A549 (cell line): ENCODE measurements at regions not wholly inside any gene's neighbourhood (a gene's known extent, or its start where the extent isn't known, plus 50 kb on each side); places are given as distances from the start of the nearest gene placed in this dataset.

ENCODE experiments used
- ATAC-seq, 2 experiments: fragments of 200-7000 bp in 1 of 2; fragments of >200 bp in 1 of 2; cut with Nextera tagmentation in 1 of 2; cut with Tn5 transposase in 1 of 2; 3 replicates each; pipeline versions ENCODE4 v1.8.0 to v1.9.1; 2018 to 2020; ENCODE audit warnings: mild to moderate bottlenecking in 1 of 2, moderate library complexity in 1 of 2
- CTCF ChIA-PET: fragments of 300-600 bp; sonication (Branson Sonifier 250); formaldehyde crosslinking; extraction: SDS; loops from one replicate; lab custom pipeline; 2021; ENCODE audit warnings: antibody characterized with exemption, inconsistent platforms; lab: Yijun Ruan, JAX
- POLR2A ChIA-PET: fragments of 350-600 bp; formaldehyde crosslinking; extraction: SDS; loops from one replicate; lab custom pipeline; 2021; ENCODE audit warnings: antibody characterized with exemption, inconsistent platforms; lab: Yijun Ruan, JAX
- DNase-seq, 2 experiments: peaks; one replicate each; pipeline versions ENCODE4 v3.0.0 to v3.0.0-alpha.2; 2011 to 2016; ENCODE audit warnings: low read depth in 1 of 2, low spot score in 1 of 2
- FAIRE-seq: peaks from 2 replicates; lab custom pipeline; 2011; peaks lifted over from hg19 to GRCh38; lab: Jason Lieb, UNC
- H3K27ac ChIP-seq, 2 experiments: fragments of >200 bp; sonication (Bioruptor Twin); formaldehyde crosslinking; 3 replicates each; pipeline ENCODE4 v1.5.1; 2016 to 2017
- H3K4me1 ChIP-seq: fragments of >200 bp; sonication (Bioruptor Twin); formaldehyde crosslinking; 3 replicates; pipeline ENCODE4 v1.6.1; 2016
- H3K4me2 ChIP-seq: fragments of >200 bp; sonication (Bioruptor Twin); formaldehyde crosslinking; 3 replicates; pipeline ENCODE4 v1.6.1; 2016
- H3K4me3 ChIP-seq: fragments of >200 bp; sonication (Bioruptor Twin); formaldehyde crosslinking; 3 replicates; pipeline ENCODE4 v1.5.1; 2016
- H3K9me3 ChIP-seq: fragments of >200 bp; sonication (Bioruptor Twin); formaldehyde crosslinking; 3 replicates; pipeline ENCODE4 v1.6.1; 2016
- BCL3 ChIP-seq: fragments of >200 bp; sonication (Bioruptor Twin); formaldehyde crosslinking; IDR thresholded peaks from 3 replicates; pipeline ENCODE4 v1.6.1; 2016
- CEBPB ChIP-seq, 2 experiments: fragments of >200 bp in 1 of 2; sonication (Bioruptor Twin) in 1 of 2; formaldehyde crosslinking in 1 of 2; IDR thresholded peaks; 2 replicates each; pipeline ENCODE4 v1.6.1; 2012 to 2016
- CTCF ChIP-seq: fragments of >200 bp; sonication (Bioruptor Twin); formaldehyde crosslinking; IDR thresholded peaks from 3 replicates; pipeline ENCODE4 v1.5.1; 2016
- EHMT2 ChIP-seq: fragments of 200-600 bp; sonication (generic); IDR thresholded peaks from 2 replicates; pipeline ENCODE4 v1.6.1; 2016; ENCODE audit warnings: antibody characterized with exemption, low read depth, mild to moderate bottlenecking, moderate library complexity
- HES2 ChIP-seq: fragments of >200 bp; sonication (Bioruptor Twin); formaldehyde crosslinking; IDR thresholded peaks from 2 replicates; pipeline ENCODE4 v1.6.1; 2016
- HMGXB4 ChIP-seq: fragments of 250-450 bp; sonication (Bioruptor Pico); IDR thresholded peaks from 2 replicates; pipeline ENCODE4 v1.5.0; 2021; ENCODE audit warnings: mild to moderate bottlenecking, moderate library complexity, borderline replicate concordance
- HOXB13 ChIP-seq: fragments of 250-450 bp; sonication (Bioruptor Pico); IDR thresholded peaks from 2 replicates; pipeline ENCODE4 v1.5.0; 2020; ENCODE audit warnings: low read depth, mild to moderate bottlenecking, moderate library complexity
- JUN ChIP-seq, 2 experiments: fragments of >200 bp; sonication (Bioruptor Twin); formaldehyde crosslinking; IDR thresholded peaks; 2 replicates in 1 of 2; 3 replicates in 1 of 2; pipeline ENCODE4 v1.6.1; 2016 to 2017
- JUNB ChIP-seq: fragments of >200 bp; sonication (Bioruptor Twin); formaldehyde crosslinking; IDR thresholded peaks from 2 replicates; pipeline ENCODE4 v1.6.1; 2016
- KDM5A ChIP-seq: fragments of 200-600 bp; sonication (generic); IDR thresholded peaks from 2 replicates; pipeline ENCODE4 v1.6.1; 2016; ENCODE audit warnings: antibody characterized with exemption, mild to moderate bottlenecking
- MAFK ChIP-seq: fragments of 450-650 bp; IDR thresholded peaks from 2 replicates; pipeline ENCODE4 v1.6.1; 2014; ENCODE audit not compliant: partially characterized antibody
- MAX ChIP-seq: IDR thresholded peaks from 2 replicates; pipeline ENCODE4 v1.6.1; 2012
- MAZ ChIP-seq: fragments of 150-350 bp; IDR thresholded peaks from 2 replicates; pipeline ENCODE4 v1.6.1; 2014; ENCODE audit warnings: antibody characterized with exemption, low read depth, low read length, borderline replicate concordance
- MYC ChIP-seq: IDR thresholded peaks from 2 replicates; pipeline ENCODE4 v1.6.1; 2012; ENCODE audit warnings: mild to moderate bottlenecking, inconsistent platforms, low read length, improper control_type of control experiment, borderline replicate concordance
- NPAS2 ChIP-seq: fragments of 250-450 bp; sonication (Bioruptor Pico); IDR thresholded peaks from 2 replicates; pipeline ENCODE4 v1.8.0; 2022; ENCODE audit warnings: mild to moderate bottlenecking, moderate library complexity, borderline replicate concordance
- NR3C1 ChIP-seq: fragments of >200 bp; sonication (Bioruptor Twin); formaldehyde crosslinking; IDR thresholded peaks from 3 replicates; pipeline ENCODE4 v1.6.1; 2017
- PHF8 ChIP-seq: fragments of 200-600 bp; sonication (generic); IDR thresholded peaks from 2 replicates; pipeline ENCODE4 v1.6.1; 2016; ENCODE audit warnings: low read depth, mild to moderate bottlenecking, antibody characterized with exemption, moderate library complexity, borderline replicate concordance
- POLR2A ChIP-seq: IDR thresholded peaks from 2 replicates; pipeline ENCODE4 v1.6.1; 2012; ENCODE audit warnings: mild to moderate bottlenecking, low read length
- RARB ChIP-seq: fragments of 250-450 bp; sonication (Bioruptor Pico); IDR thresholded peaks from 2 replicates; pipeline ENCODE4 v1.8.0; 2021; ENCODE audit warnings: mild to moderate bottlenecking, moderate library complexity
- RCOR1 ChIP-seq: fragments of 150-350 bp; IDR thresholded peaks from 2 replicates; pipeline ENCODE4 v1.6.1; 2014; ENCODE audit warnings: antibody characterized with exemption, low read length, low read depth
- SMC3 ChIP-seq: fragments of >200 bp; sonication (Bioruptor Twin); formaldehyde crosslinking; IDR thresholded peaks from 3 replicates; pipeline ENCODE4 v1.6.1; 2018; ENCODE audit warnings: inconsistent platforms
- TFCP2L1 ChIP-seq: fragments of 250-450 bp; sonication (Bioruptor Pico); IDR thresholded peaks from 2 replicates; pipeline ENCODE4 v1.5.0; 2021; ENCODE audit warnings: mild to moderate bottlenecking
- TP53 ChIP-seq: fragments of 250-450 bp; sonication (Bioruptor Pico); IDR thresholded peaks from 2 replicates; pipeline ENCODE4 v1.5.0; 2021; ENCODE audit warnings: mild to moderate bottlenecking, moderate library complexity
- USF2 ChIP-seq: fragments of 450-650 bp; IDR thresholded peaks from 2 replicates; pipeline ENCODE4 v1.6.1; 2014; ENCODE audit warnings: antibody characterized with exemption
- ZC3H11A ChIP-seq: fragments of 450-650 bp; IDR thresholded peaks from 2 replicates; pipeline ENCODE4 v1.6.1; 2014; ENCODE audit warnings: antibody characterized with exemption, mild to moderate bottlenecking
- ZNF302 ChIP-seq: fragments of 250-450 bp; sonication (Bioruptor Pico); IDR thresholded peaks from 2 replicates; pipeline ENCODE4 v1.9.0; 2021; ENCODE audit warnings: inconsistent platforms, mild to moderate bottlenecking, moderate library complexity
- ZSCAN20 ChIP-seq: fragments of 250-450 bp; sonication (Bioruptor Pico); IDR thresholded peaks from 2 replicates; pipeline ENCODE4 v1.8.0; 2022; ENCODE audit warnings: mild to moderate bottlenecking, moderate library complexity
- WGBS: methylation state at CpG from one replicate; pipeline ENCODE4 v1.1.6; 2017; ENCODE audit errors: missing lambda C conversion rate; 5-methylcytosine and 5-hydroxymethylcytosine counted together

GRCh38 chr2:129820908-129821307 is 158.6 kb upstream of the RAB6C start (continued):
- no peak for TF ChIP-seq MAZ
- TF ChIP-seq ZSCAN20 (CRISPR knock-in tag) = no peak
- no peak for TF ChIP-seq NR3C1
- TF ChIP-seq ZC3H11A = no peak
- TF ChIP-seq MYC = no peak
- TF ChIP-seq ZNF302 (CRISPR knock-in tag) = no peak
- TF ChIP-seq HOXB13 (CRISPR knock-in tag) = no peak
- no peak for TF ChIP-seq HES2
- no peak for TF ChIP-seq NPAS2 (CRISPR knock-in tag)
- no peak for TF ChIP-seq CEBPB (IDR thresholded peaks at IDR 0.05)

DNA sequence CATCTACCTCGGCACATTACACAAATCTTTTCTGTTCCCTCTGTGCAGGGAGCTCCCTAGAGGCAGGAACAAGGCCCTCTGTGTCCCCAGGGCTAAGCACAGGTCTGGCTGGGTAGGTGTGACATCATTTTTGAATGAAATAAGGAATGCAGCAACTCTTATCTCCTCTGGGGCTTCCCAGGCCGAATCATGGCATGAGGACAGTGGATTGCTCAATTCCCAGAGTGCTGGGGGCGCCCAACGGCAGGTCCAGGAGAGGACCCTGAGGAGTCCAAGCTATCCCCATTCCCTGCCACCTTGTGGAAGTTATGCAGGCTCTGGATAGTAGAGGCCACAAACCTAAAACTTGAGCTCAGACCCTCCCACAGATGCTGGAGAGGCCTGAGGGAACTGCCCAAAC is 158.0 kb upstream of the RAB6C start:
- 6% methylated on average over 4 of the region's 4 CpGs for WGBS
- Histone ChIP-seq H3K4me3 (no peak overlapping the region), H3K9me3 (no peaks in the 10 kb centered on the region), H3K27ac (no peak overlapping the region), H3K4me1 (no peaks in the 10 kb centered on the region), H3K4me2 (no peak overlapping the region)
- CTCF ChIA-PET = no interaction called here
- DNase-seq = no peak
- no peak for ATAC-seq
- FAIRE-seq = no peak
- POLR2A ChIA-PET = no interaction called here
- TF ChIP-seq TFCP2L1 (CRISPR knock-in tag) (no peak), JUN (IDR thresholded peaks at IDR 0.05) (no peak), MAFK (no peak), RARB (CRISPR knock-in tag) (no peak)

- H3K4me2 ChIP-seq = no peak overlapping the region
- ATAC-seq (no peak), FAIRE-seq (no peak), DNase-seq (no peak)
- POLR2A ChIA-PET = no interaction called here
- TF ChIP-seq SMC3 (no peak), NPAS2 (CRISPR knock-in tag) (no peak), MAZ (no peak), BCL3 (no peak), TP53 (CRISPR knock-in tag) (no peak), USF2 (no peak), MAX (no peak), POLR2A (no peak), RCOR1 (no peak), JUNB (no peak), KDM5A (no peak), HMGXB4 (no peak), PHF8 (no peak), JUN (IDR thresholded peaks at IDR 0.05) (no peak), ZSCAN20 (CRISPR knock-in tag) (no peak), RARB (CRISPR knock-in tag) (no peak), ZC3H11A (no peak), EHMT2 (no peak), ZNF302 (CRISPR knock-in tag) (no peak), CTCF (no peak)
- CTCF ChIA-PET = interaction anchor here (0.6 kb wide), 1 partner anchor 1304 kb away, joined by 3 read pairs; no protein-coding TSS in a partner anchor
- H3K27ac ChIP-seq = no peak overlapping the region
- no peaks in the 10 kb centered on the region for H3K4me1 ChIP-seq
- no peaks in the 10 kb centered on the region for H3K9me3 ChIP-seq
- WGBS = 21% methylated on average over 10 of the region's 10 CpGs
- H3K4me3 ChIP-seq = no peak overlapping the region
Measured at GRCh38 chr2:129823044-129823443, 156.4 kb upstream of the RAB6C start.
